Osteoblast (primary cell): ENCODE measurements at regions not wholly inside any gene's neighbourhood (a gene's known extent, or its start where the extent isn't known, plus 50 kb on each side); places are given as distances from the start of the nearest gene placed in this dataset.

Experiments used
- DNase-seq: peaks from one replicate; pipeline ENCODE4 v3.0.0; 2011; ENCODE audit warnings: low spot score, mixed read lengths; ENCODE audit not compliant: insufficient read length; ENCODE audit errors: missing footprints
- H2AFZ ChIP-seq: 2 replicates; pipeline ENCODE4 v1.6.0; 2011; ENCODE audit warnings: mild to moderate bottlenecking, low read length
- H3K27ac ChIP-seq: 2 replicates; pipeline ENCODE4 v1.5.1; 2011; ENCODE audit warnings: mild to moderate bottlenecking, low read depth, low read length, moderate library complexity
- H3K27me3 ChIP-seq: 2 replicates; pipeline ENCODE4 v1.6.0; 2012; ENCODE audit warnings: mild to moderate bottlenecking, control low read depth, inconsistent platforms, low read length, moderate library complexity; ENCODE audit not compliant: insufficient read depth
- H3K36me3 ChIP-seq: 2 replicates; pipeline ENCODE4 v1.5.1; 2011; ENCODE audit warnings: mild to moderate bottlenecking, low read length, control low read depth, moderate library complexity; ENCODE audit not compliant: insufficient read depth
- H3K4me1 ChIP-seq: 2 replicates; pipeline ENCODE4 v1.5.1; 2011; ENCODE audit warnings: mild to moderate bottlenecking, low read length, control low read depth, moderate library complexity; ENCODE audit not compliant: insufficient read depth
- H3K4me2 ChIP-seq: 2 replicates; pipeline ENCODE4 v1.6.0; 2011; ENCODE audit warnings: mild to moderate bottlenecking, low read length; ENCODE audit not compliant: insufficient read depth
- H3K4me3 ChIP-seq: fragments of 200-600 bp; sonication (generic); 3 replicates; pipeline ENCODE4 v1.5.1; 2012; ENCODE audit warnings: mild to moderate bottlenecking, low read length, inconsistent platforms; ENCODE audit not compliant: insufficient read depth
- H3K79me2 ChIP-seq: 2 replicates; pipeline ENCODE4 v1.6.0; 2012; ENCODE audit warnings: mild to moderate bottlenecking, low read length, control low read depth, inconsistent platforms; ENCODE audit not compliant: insufficient read depth
- H3K9me3 ChIP-seq: 2 replicates; pipeline ENCODE4 v1.5.1; 2011; ENCODE audit warnings: low read depth, low read length, control low read depth
- H4K20me1 ChIP-seq: 2 replicates; pipeline ENCODE4 v1.6.0; 2012; ENCODE audit warnings: mild to moderate bottlenecking, low read length, control low read depth; ENCODE audit not compliant: insufficient read depth
- CTCF ChIP-seq: IDR thresholded peaks from 2 replicates; pipeline ENCODE4 v1.5.1; 2011; ENCODE audit warnings: mild to moderate bottlenecking, low read depth, low read length, moderate library complexity; ENCODE audit errors: extremely low read depth

- Histone ChIP-seq H3K36me3 (no peaks in the 10 kb centered on the region), H3K27ac (no peak overlapping the region), H3K27me3 (peaks cover 23% of the 10 kb centered on the region), H3K4me3 (no peak overlapping the region), H4K20me1 (no peaks in the 10 kb centered on the region), H3K4me1 (no peaks in the 10 kb centered on the region), H2AFZ (no peak overlapping the region), H3K9me3 (no peaks in the 10 kb centered on the region), H3K4me2 (no peak overlapping the region), H3K79me2 (no peaks in the 10 kb centered on the region)
- DNase-seq, result no peak
- no peak for TF ChIP-seq CTCF
These were observed 160.2 kb upstream of the BLID start for GRCh38 chr11:122276221-122276620.

GRCh38 chr11:122275508-122275907 is 159.5 kb upstream of the BLID start:
- Histone ChIP-seq H3K9me3 (no peaks in the 10 kb centered on the region), H2AFZ (no peak overlapping the region), H3K4me2 (no peak overlapping the region), H3K27me3 (peaks cover 27% of the 10 kb centered on the region), H3K4me3 (no peak overlapping the region), H3K4me1 (no peaks in the 10 kb centered on the region), H4K20me1 (no peaks in the 10 kb centered on the region), H3K27ac (no peak overlapping the region), H3K79me2 (no peaks in the 10 kb centered on the region), H3K36me3 (no peaks in the 10 kb centered on the region)
- no peak for TF ChIP-seq CTCF
- no peak for DNase-seq

GRCh38 chr11:122273476-122274191 is 157.6 kb upstream of the BLID start:
- Histone ChIP-seq H2AFZ (no peak overlapping the region), H3K4me1 (no peaks in the 10 kb centered on the region), H3K27me3 (peaks cover 42% of the 10 kb centered on the region), H3K9me3 (no peaks in the 10 kb centered on the region), H3K36me3 (no peaks in the 10 kb centered on the region), H3K4me3 (no peak overlapping the region), H3K4me2 (no peak overlapping the region), H3K27ac (no peak overlapping the region), H4K20me1 (no peaks in the 10 kb centered on the region), H3K79me2 (no peaks in the 10 kb centered on the region)
- TF ChIP-seq CTCF, result no peak
- no peak for DNase-seq

- Histone ChIP-seq H3K4me1 (peaks cover 4% of the 10 kb centered on the region), H3K4me2 (no peak overlapping the region), H3K9me3 (no peaks in the 10 kb centered on the region), H3K79me2 (no peaks in the 10 kb centered on the region), H3K27ac (no peak overlapping the region), H3K27me3 (peaks cover 38% of the 10 kb centered on the region), H4K20me1 (no peaks in the 10 kb centered on the region), H3K36me3 (no peaks in the 10 kb centered on the region), H3K4me3 (no peak overlapping the region), H2AFZ (no peak overlapping the region)
- no peak for DNase-seq
- TF ChIP-seq CTCF, result no peak
These were observed 155.7 kb upstream of the BLID start for GRCh38 chr11:122271745-122272144.
